Mesendoderm (in vitro differentiated cells): ENCODE measurements at regions not wholly inside any gene's neighbourhood (a gene's known extent, or its start where the extent isn't known, plus 50 kb on each side); places are given as distances from the start of the nearest gene placed in this dataset.

Experiments used
- DNase-seq: peaks from one replicate; pipeline ENCODE4 v3.0.0; 2013
- H2AK5ac ChIP-seq: 2 replicates; pipeline ENCODE4 v1.6.1; 2013; ENCODE audit warnings: low read length, inconsistent platforms
- H2BK120ac ChIP-seq: 2 replicates; pipeline ENCODE4 v1.6.1; 2013; ENCODE audit warnings: low read depth, mild to moderate bottlenecking, low read length, moderate library complexity, mixed read lengths
- H2BK15ac ChIP-seq: replicated peaks from 2 replicates; pipeline ENCODE4 v1.6.1; 2013; ENCODE audit warnings: low read depth, mild to moderate bottlenecking, moderate library complexity
- H2BK5ac ChIP-seq: 2 replicates; pipeline ENCODE4 v1.6.1; 2013; ENCODE audit warnings: low read length, inconsistent platforms
- H3K18ac ChIP-seq: 2 replicates; pipeline ENCODE4 v1.6.1; 2013; ENCODE audit warnings: mild to moderate bottlenecking, low read length, mixed read lengths
- H3K23ac ChIP-seq: one replicate; pipeline ENCODE4 v1.6.1; 2013; ENCODE audit warnings: low read length
- H3K27ac ChIP-seq: 2 replicates; pipeline ENCODE4 v1.5.1; 2013; ENCODE audit warnings: low read depth, mild to moderate bottlenecking, inconsistent platforms, low read length, moderate library complexity
- H3K27me3 ChIP-seq: 2 replicates; pipeline ENCODE4 v1.6.1; 2013; ENCODE audit warnings: low read length, control low read depth, mild to moderate bottlenecking, inconsistent platforms; ENCODE audit not compliant: insufficient read depth, poor library complexity
- H3K36me3 ChIP-seq: 2 replicates; pipeline ENCODE4 v1.6.1; 2013; ENCODE audit warnings: low read length, inconsistent platforms; ENCODE audit not compliant: control insufficient read depth, insufficient read depth
- H3K4ac ChIP-seq: one replicate; pipeline ENCODE4 v1.6.1; 2013; ENCODE audit warnings: low read depth, mild to moderate bottlenecking, low read length, moderate library complexity
- H3K4me1 ChIP-seq: 2 replicates; pipeline ENCODE4 v1.6.1; 2013; ENCODE audit warnings: low read depth, low read length, inconsistent platforms; ENCODE audit not compliant: control insufficient read depth
- H3K4me2 ChIP-seq: 2 replicates; pipeline ENCODE4 v1.6.1; 2013; ENCODE audit warnings: low read length
- H3K4me3 ChIP-seq: 2 replicates; pipeline ENCODE4 v1.5.1; 2013; ENCODE audit warnings: mild to moderate bottlenecking, low read length
- H3K56ac ChIP-seq: one replicate; pipeline ENCODE4 v1.6.1; 2013; ENCODE audit warnings: low read length
- H3K79me1 ChIP-seq: 2 replicates; pipeline ENCODE4 v1.6.1; 2013; ENCODE audit warnings: low read length, inconsistent platforms
- H3K79me2 ChIP-seq: 2 replicates; pipeline ENCODE4 v1.6.1; 2013; ENCODE audit warnings: mild to moderate bottlenecking, low read length; ENCODE audit not compliant: control insufficient read depth, insufficient read depth
- H3K9ac ChIP-seq: 2 replicates; pipeline ENCODE4 v1.6.1; 2013; ENCODE audit warnings: low read length, inconsistent platforms
- H4K5ac ChIP-seq: one replicate; pipeline ENCODE4 v1.6.1; 2013; ENCODE audit warnings: low read length
- H4K8ac ChIP-seq: one replicate; pipeline ENCODE4 v1.6.1; 2013; ENCODE audit warnings: low read depth, mild to moderate bottlenecking, control low read depth, low read length, moderate library complexity
- WGBS: extraction: QIAGEN DNeasy Blood & Tissue Kit; methylation state at CpG from one replicate; pipeline ENCODE4 v1.1.7; 2013; ENCODE audit warnings: low lambda C conversion rate, missing lambda C conversion rate; ENCODE audit not compliant: insufficient coverage; ENCODE audit errors: extremely low coverage; 5-methylcytosine and 5-hydroxymethylcytosine counted together

DNA sequence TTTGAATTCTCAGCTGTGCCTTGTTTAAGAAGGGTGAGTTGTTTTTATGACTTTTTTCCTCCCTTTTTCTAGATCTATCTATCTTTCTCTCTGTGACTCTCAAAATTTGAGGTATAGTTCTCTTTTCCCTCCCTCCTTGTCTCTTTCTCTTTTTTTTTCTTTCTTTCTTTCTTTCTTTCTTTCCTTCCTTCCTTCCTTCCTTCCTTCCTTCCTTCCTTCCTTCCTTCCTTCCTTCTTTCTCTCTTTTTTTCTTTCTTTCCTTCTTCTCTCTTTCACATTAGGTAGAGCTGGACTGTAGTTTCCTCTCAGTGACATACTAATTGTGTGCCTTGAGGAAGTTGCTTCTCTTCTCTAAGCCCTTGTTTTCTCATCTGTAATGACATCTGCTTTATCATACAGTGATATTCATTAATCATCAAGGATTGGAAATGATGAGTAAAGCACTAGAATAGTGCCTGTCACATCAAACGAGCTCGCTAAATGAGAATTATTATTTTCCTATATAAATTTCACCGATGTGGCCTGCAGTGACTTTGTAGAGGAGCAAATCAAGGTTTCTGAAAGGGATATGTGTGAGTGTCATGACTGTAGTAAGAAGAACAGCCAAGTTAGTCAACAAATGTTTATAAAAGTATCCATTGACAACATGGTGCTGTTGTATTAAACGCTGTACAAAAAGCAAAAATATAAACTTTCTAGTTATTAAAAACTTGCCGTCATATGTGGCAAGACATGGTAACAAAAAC, 78.9 kb upstream of the SLC38A2 start:
- Histone ChIP-seq H3K9ac (no peak overlapping the region), H3K4me3 (no peak overlapping the region), H2BK15ac (no peak overlapping the region), H3K56ac (no peak overlapping the region), H3K79me2 (no peaks in the 10 kb centered on the region), H2BK5ac (no peak overlapping the region), H2BK120ac (no peak overlapping the region), H3K27ac (no peak overlapping the region), H3K18ac (no peak overlapping the region), H3K23ac (no peak overlapping the region), H2AK5ac (no peak overlapping the region), H4K5ac (no peak overlapping the region), H3K4me2 (no peak overlapping the region), H3K79me1 (no peaks in the 10 kb centered on the region), H3K4ac (no peak overlapping the region), H3K27me3 (no peaks in the 10 kb centered on the region), H4K8ac (no peak overlapping the region), H3K4me1 (no peaks in the 10 kb centered on the region), H3K36me3 (no peaks in the 10 kb centered on the region)
- DNase-seq = no peak
- no CpG with 5 or more reads among the region's 5 CpGs for WGBS

DNA sequence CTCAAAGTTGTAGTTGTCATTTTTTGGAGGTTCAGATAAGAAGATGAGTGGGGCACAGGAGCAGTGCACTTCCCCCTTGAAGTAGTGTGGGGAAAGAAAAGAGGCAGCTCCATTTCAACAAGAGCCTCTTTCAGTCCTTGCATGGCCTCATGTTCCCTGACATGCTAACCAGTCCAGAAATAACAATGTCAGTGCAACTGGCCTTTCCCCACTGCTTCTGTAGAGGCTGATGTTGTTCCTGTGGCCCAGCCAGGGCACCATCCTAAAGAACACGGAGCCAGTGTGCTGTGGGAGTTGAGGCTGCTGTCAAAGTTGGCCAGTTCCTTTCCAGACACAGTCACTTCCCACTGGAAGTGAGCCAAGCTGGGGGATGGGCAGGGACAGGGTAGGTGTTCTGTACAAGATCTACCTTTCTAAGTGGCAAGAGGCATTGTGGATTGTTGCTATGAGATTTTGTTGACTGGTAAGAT, 77.7 kb upstream of the SLC38A2 start:
- Histone ChIP-seq H2AK5ac (peak overlapping the region; percentile 12), H3K4me3 (no peak overlapping the region), H2BK120ac (no peak overlapping the region), H4K8ac (no peak overlapping the region), H3K56ac (no peak overlapping the region), H3K23ac (no peak overlapping the region), H4K5ac (no peak overlapping the region), H3K79me1 (no peaks in the 10 kb centered on the region), H3K4me1 (no peaks in the 10 kb centered on the region), H3K18ac (no peak overlapping the region), H3K4ac (no peak overlapping the region), H3K4me2 (no peak overlapping the region), H3K27me3 (no peaks in the 10 kb centered on the region), H3K27ac (no peak overlapping the region), H3K79me2 (no peaks in the 10 kb centered on the region), H3K9ac (no peak overlapping the region), H2BK5ac (no peak overlapping the region), H2BK15ac (no peak overlapping the region), H3K36me3 (no peaks in the 10 kb centered on the region)
- DNase-seq = no peak
- no CpG with 5 or more reads among the region's 1 CpG for WGBS

DNA sequence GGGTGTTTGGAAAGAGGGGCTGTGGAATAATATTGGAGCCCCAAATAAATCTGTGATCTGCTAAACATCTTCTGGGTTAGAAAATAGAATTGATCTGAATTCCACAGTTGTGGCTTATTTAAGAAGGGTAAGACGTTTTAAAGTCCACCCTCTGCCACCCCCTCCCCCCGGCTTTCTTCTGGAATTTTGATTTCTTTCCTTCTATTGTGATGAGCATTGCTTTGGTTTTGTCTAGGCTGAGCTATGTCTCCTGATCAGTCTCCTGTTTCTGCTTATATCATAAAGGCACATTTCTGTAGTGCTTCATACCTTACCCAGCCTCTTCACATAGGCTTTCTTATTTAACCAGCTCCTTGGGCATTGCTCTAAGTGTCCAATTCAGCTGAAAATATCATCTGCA, 77.3 kb upstream of the SLC38A2 start:
- Histone ChIP-seq H3K23ac (no peak overlapping the region), H3K18ac (no peak overlapping the region), H2BK15ac (no peak overlapping the region), H4K5ac (no peak overlapping the region), H3K36me3 (no peaks in the 10 kb centered on the region), H2AK5ac (no peak overlapping the region), H3K4me2 (no peak overlapping the region), H2BK120ac (no peak overlapping the region), H3K9ac (no peak overlapping the region), H3K56ac (no peak overlapping the region), H3K79me1 (no peaks in the 10 kb centered on the region), H3K27me3 (no peaks in the 10 kb centered on the region), H3K4me3 (no peak overlapping the region), H3K79me2 (no peaks in the 10 kb centered on the region), H4K8ac (no peak overlapping the region), H3K4ac (no peak overlapping the region), H3K4me1 (no peaks in the 10 kb centered on the region), H2BK5ac (no peak overlapping the region), H3K27ac (no peak overlapping the region)
- DNase-seq = no peak
- WGBS = no CpG with 5 or more reads among the region's 2 CpGs

DNA sequence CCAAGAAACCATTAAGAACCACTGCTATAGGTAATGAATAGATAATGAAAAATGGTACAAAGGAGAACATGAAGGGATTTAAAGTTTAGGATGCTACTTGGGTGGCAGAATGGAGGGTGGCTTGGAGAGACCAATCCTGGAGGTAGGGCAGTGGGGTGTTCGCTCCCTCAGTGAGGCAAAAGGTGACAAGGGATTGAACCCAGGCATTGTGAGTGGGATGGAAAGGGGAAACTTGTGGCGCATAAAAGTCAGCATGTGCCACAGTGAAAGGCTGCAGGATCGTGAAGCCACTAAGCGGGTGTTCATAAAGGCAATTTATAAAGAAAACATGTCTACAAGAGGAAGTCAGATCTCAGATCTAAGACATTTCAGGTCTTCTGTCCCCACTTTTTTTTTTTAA, 76.7 kb upstream of the SLC38A2 start:
- Histone ChIP-seq H3K4me1 (no peaks in the 10 kb centered on the region), H4K8ac (no peak overlapping the region), H3K79me2 (no peaks in the 10 kb centered on the region), H3K23ac (no peak overlapping the region), H3K27ac (no peak overlapping the region), H3K4ac (no peak overlapping the region), H2BK15ac (no peak overlapping the region), H4K5ac (no peak overlapping the region), H2BK120ac (no peak overlapping the region), H3K18ac (no peak overlapping the region), H3K79me1 (no peaks in the 10 kb centered on the region), H3K36me3 (no peaks in the 10 kb centered on the region), H3K56ac (no peak overlapping the region), H3K9ac (no peak overlapping the region), H2BK5ac (no peak overlapping the region), H3K4me2 (no peak overlapping the region), H3K4me3 (no peak overlapping the region), H2AK5ac (no peak overlapping the region), H3K27me3 (no peaks in the 10 kb centered on the region)
- WGBS = no CpG with 5 or more reads among the region's 4 CpGs
- no peak for DNase-seq

DNA sequence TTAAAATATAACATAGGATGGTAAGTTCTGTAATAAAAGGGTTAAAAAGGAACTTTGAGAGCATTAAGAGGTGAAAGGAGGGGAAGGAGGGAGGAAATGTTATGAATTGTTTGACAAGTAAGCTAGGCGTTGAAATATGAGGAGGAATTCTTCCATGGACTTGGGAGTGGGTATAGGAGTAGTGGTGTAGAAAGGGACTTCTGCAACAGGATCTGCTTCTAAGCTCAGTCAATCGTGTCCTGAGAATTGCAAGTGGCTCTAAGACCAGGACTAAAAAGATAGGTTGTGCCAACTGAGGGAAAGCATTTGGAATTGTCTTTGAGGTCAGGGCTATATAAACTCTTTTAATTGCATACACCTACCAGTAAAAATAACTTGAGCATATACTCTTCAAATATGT, 74.1 kb upstream of the SLC38A2 start:
- no peak overlapping the region for H2BK15ac ChIP-seq
- H3K36me3 ChIP-seq = no peaks in the 10 kb centered on the region
- H3K4me2 ChIP-seq = no peak overlapping the region
- H2BK5ac ChIP-seq = no peak overlapping the region
- no peak overlapping the region for H4K8ac ChIP-seq
- H3K4me3 ChIP-seq = no peak overlapping the region
- peaks cover 3% of the 10 kb centered on the region for H3K4me1 ChIP-seq
- no peak overlapping the region for H4K5ac ChIP-seq
- no peak overlapping the region for H3K4ac ChIP-seq
- 100% methylated on average over 1 of the region's 2 CpGs for WGBS
- H3K79me1 ChIP-seq = no peaks in the 10 kb centered on the region
- no peaks in the 10 kb centered on the region for H3K79me2 ChIP-seq
- no peak overlapping the region for H2AK5ac ChIP-seq
- no peak overlapping the region for H3K27ac ChIP-seq
- no peak for DNase-seq
- no peak overlapping the region for H3K56ac ChIP-seq
- peak overlapping the region; percentile 39 for H3K18ac ChIP-seq
- no peak overlapping the region for H3K23ac ChIP-seq
- no peak overlapping the region for H3K9ac ChIP-seq
- no peak overlapping the region for H2BK120ac ChIP-seq
- H3K27me3 ChIP-seq = no peaks in the 10 kb centered on the region
